DMS 273 (cell line): ENCODE measurements at regions not wholly inside any gene's neighbourhood (a gene's known extent, or its start where the extent isn't known, plus 50 kb on each side); places are given as distances from the start of the nearest gene placed in this dataset.
A peak's percentile ranks its signal among the peaks of the same experiment; 100 is the strongest.
"Not testable (repeated sequence)": the region's sequence is repeated elsewhere in the genome, so short reads cannot be mapped to it uniquely, and the experiment has no call there.

ENCODE experiments used
- DNase-seq: peaks from one replicate; lab custom pipeline; 2025; ENCODE audit not compliant: unreplicated experiment; lab: John Stamatoyannopoulos, UW

GRCh38 chr1:10867138-10867721 is 70.8 kb upstream of the CASZ1 start:
- peak; percentile 89 for DNase-seq

GRCh38 chr1:10867914-10868598 is 71.6 kb upstream of the CASZ1 start:
- DNase-seq: peak; percentile 95

GRCh38 chr1:10868599-10868965 is 72.1 kb upstream of the CASZ1 start:
- DNase-seq: no peak

- no peak for DNase-seq
Measured at GRCh38 chr1:10869933-10870332, 73.5 kb upstream of the CASZ1 start.

- DNase-seq: no peak
Measured at GRCh38 chr1:10870493-10871096, 74.1 kb upstream of the CASZ1 start.

- DNase-seq: peak; percentile 45
Measured at GRCh38 chr1:10873189-10873588, 76.7 kb upstream of the CASZ1 start.

- DNase-seq: peak; percentile 79
Measured at GRCh38 chr1:10874351-10874750, 77.9 kb upstream of the CASZ1 start.

- DNase-seq: peak; percentile 37
Measured at GRCh38 chr1:10877894-10878293, 81.4 kb upstream of the CASZ1 start.

GRCh38 chr1:10878469-10878868 is 82.0 kb upstream of the CASZ1 start:
- no peak for DNase-seq

GRCh38 chr1:10880063-10880462 is 83.6 kb upstream of the CASZ1 start:
- DNase-seq: no peak

- DNase-seq: no peak
Measured at GRCh38 chr1:10881046-10881445, 84.6 kb upstream of the CASZ1 start.

GRCh38 chr1:10882069-10882468 is 85.6 kb upstream of the CASZ1 start:
- DNase-seq: no peak

- not testable (repeated sequence) for DNase-seq
Measured at GRCh38 chr1:10887032-10887431, 90.6 kb upstream of the CASZ1 start.

- peak; percentile 49 for DNase-seq
Measured at GRCh38 chr1:10888291-10888690, 91.8 kb upstream of the CASZ1 start.

- DNase-seq: peak; percentile 50
Measured at GRCh38 chr1:10888791-10889649, 92.6 kb upstream of the CASZ1 start.

- no peak for DNase-seq
Measured at GRCh38 chr1:10889650-10890353, 93.4 kb upstream of the CASZ1 start.

GRCh38 chr1:10890491-10891071 is 94.1 kb upstream of the CASZ1 start:
- DNase-seq: no peak

- no peak for DNase-seq
Measured at GRCh38 chr1:10891091-10891490, 94.6 kb upstream of the CASZ1 start.

- no peak for DNase-seq
Measured at GRCh38 chr1:10892138-10893065, 96.0 kb upstream of the CASZ1 start.

- DNase-seq: no peak
Measured at GRCh38 chr1:10895621-10896020, 99.2 kb upstream of the CASZ1 start.
